ENCODE measurements at regions not wholly inside any gene's neighbourhood (a gene's known extent, or its start where the extent isn't known, plus 50 kb on each side); places are given as distances from the start of the nearest gene placed in this dataset.
"Not testable (repeated sequence)": the region's sequence is repeated elsewhere in the genome, so short reads cannot be mapped to it uniquely, and the experiment has no call there.

- no peak for DNase-seq
These were observed 256.5 kb upstream of the CBLB start for GRCh38 chr3:106125321-106125720.

- no peak for DNase-seq
These were observed 257.4 kb upstream of the CBLB start for GRCh38 chr3:106126067-106126845.

- DNase-seq = no peak
These were observed 258.0 kb upstream of the CBLB start for GRCh38 chr3:106126846-106127235.

- DNase-seq = no peak
These were observed 261.1 kb upstream of the CBLB start for GRCh38 chr3:106129939-106130338.

GRCh38 chr3:106130384-106131198 is 261.8 kb upstream of the CBLB start:
- no peak for DNase-seq

GRCh38 chr3:106135451-106136160 is 266.8 kb upstream of the CBLB start:
- no peak for DNase-seq

GRCh38 chr3:106139826-106140225 is 271.0 kb upstream of the CBLB start:
- DNase-seq = no peak

GRCh38 chr3:106140431-106140830 is 271.6 kb upstream of the CBLB start:
- DNase-seq = no peak

GRCh38 chr3:106144030-106144429 is 275.2 kb upstream of the CBLB start:
- no peak for DNase-seq

GRCh38 chr3:106148440-106149082 is 279.7 kb upstream of the CBLB start:
- not testable (repeated sequence) for DNase-seq

- no peak for DNase-seq
These were observed 288.6 kb upstream of the CBLB start for GRCh38 chr3:106157411-106157810.

- DNase-seq = no peak
These were observed 291.6 kb upstream of the CBLB start for GRCh38 chr3:106160396-106160795.

GRCh38 chr3:106161246-106161645 is 292.4 kb upstream of the CBLB start:
- no peak for DNase-seq

GRCh38 chr3:106167728-106168127 is 298.9 kb upstream of the CBLB start:
- DNase-seq = no peak

GRCh38 chr3:106168962-106169750 is 300.3 kb upstream of the CBLB start:
- no peak for DNase-seq

- no peak for DNase-seq
These were observed 301.8 kb upstream of the CBLB start for GRCh38 chr3:106170636-106171035.

GRCh38 chr3:106172101-106172500 is 303.3 kb upstream of the CBLB start:
- no peak for DNase-seq

- no peak for DNase-seq
These were observed 304.0 kb upstream of the CBLB start for GRCh38 chr3:106172780-106173179.

GRCh38 chr3:106175276-106175675 is 306.5 kb upstream of the CBLB start:
- no peak for DNase-seq

- DNase-seq = no peak
These were observed 307.9 kb upstream of the CBLB start for GRCh38 chr3:106176734-106177133.

GRCh38 chr3:106182950-106183511 is 314.2 kb upstream of the CBLB start:
- no peak for DNase-seq

All from NCI-H446 treated with DMSO at 0.1 percent for 48 hours (cell line).